Pancreas (tissue), 10 donors: ENCODE measurements at regions not wholly inside any gene's neighbourhood (a gene's known extent, or its start where the extent isn't known, plus 50 kb on each side); places are given as distances from the start of the nearest gene placed in this dataset.

Source experiments
- ATAC-seq, 4 donors: fragments of 200-7000 bp; cut with Tn5 transposase; one replicate each; pipeline versions ENCODE4 v1.8.0 to v1.9.1; 2020; ENCODE audit warnings: mild to moderate bottlenecking in 4 of 4, moderate library complexity in 4 of 4
- DNase-seq, 6 donors: peaks; one replicate each; pipeline ENCODE4 v3.0.0-alpha.2; 2020
- FAIRE-seq: peaks from 2 replicates; lab custom pipeline; 2012; peaks lifted over from hg19 to GRCh38; lab: Jason Lieb, UNC
- H3K27ac ChIP-seq, 4 donors: fragments of 200-600 bp; sonication (generic); 1 replicate in 3 of 4; 2 replicates in 1 of 4; pipeline versions ENCODE4 v1.5.0 to v1.8.0; 2020
- H3K27me3 ChIP-seq, 4 donors: fragments of 200-600 bp; one replicate each; pipeline ENCODE4 v1.8.0; 2021
- H3K36me3 ChIP-seq, 3 donors: fragments of 200-600 bp; sonication (generic) in 1 of 3; one replicate each; pipeline versions ENCODE4 v1.5.0 to v1.8.0; 2020 to 2021
- H3K4me1 ChIP-seq, 3 donors: fragments of 200-600 bp; one replicate each; pipeline ENCODE4 v1.8.0; 2021
- H3K4me3 ChIP-seq, 4 donors: fragments of 200-600 bp; sonication (generic) in 2 of 4; one replicate each; pipeline versions ENCODE4 v1.5.0 to v1.8.0; 2020 to 2021
- H3K9me3 ChIP-seq, 4 donors: fragments of 200-600 bp; one replicate each; pipeline ENCODE4 v1.8.0; 2021
- WGBS, 2 donors: extraction: QIAGEN DNeasy Blood & Tissue Kit; methylation state at CpG; one replicate each; pipeline ENCODE4 v1.1.7; 2013; 5-methylcytosine and 5-hydroxymethylcytosine counted together
- intact Hi-C, 3 donors: fragments of 100-400 bp; cut with DNase I; formaldehyde crosslinking; loops; one replicate each; pipeline versions ENCODE4 v1.11.1 to v1.14.2; 2022
- TF ChIP-seq, protein P1 (sequence below), 4 donors: fragments of 200-600 bp; sonication (generic) in 3 of 4; IDR thresholded peaks; one replicate each; pipeline versions ENCODE4 v1.5.0 to v1.8.0; 2021; ENCODE audit warnings: antibody characterized with exemption in 4 of 4
- donor health status: healthy with polysubstance abuse.
- donor health status: DM: no; HTN: no; CAD: no; lungs with moderate emphysema.
- donor health status: DM: no; HTN: no; CAD: no.
- donor health status: control.
- donor health status: control.
- donor health status: Bipolar disorder and iron deficiency.
- donor health status: DM: yes; HTN: yes; CAD: no.
- donor health status: DM: no; HTN: no; CAD: no.
- donor health status: DM: no; HTN: no; CAD: no.
- donor health status: DM: yes; HTN: yes; CAD: no.

DNA sequence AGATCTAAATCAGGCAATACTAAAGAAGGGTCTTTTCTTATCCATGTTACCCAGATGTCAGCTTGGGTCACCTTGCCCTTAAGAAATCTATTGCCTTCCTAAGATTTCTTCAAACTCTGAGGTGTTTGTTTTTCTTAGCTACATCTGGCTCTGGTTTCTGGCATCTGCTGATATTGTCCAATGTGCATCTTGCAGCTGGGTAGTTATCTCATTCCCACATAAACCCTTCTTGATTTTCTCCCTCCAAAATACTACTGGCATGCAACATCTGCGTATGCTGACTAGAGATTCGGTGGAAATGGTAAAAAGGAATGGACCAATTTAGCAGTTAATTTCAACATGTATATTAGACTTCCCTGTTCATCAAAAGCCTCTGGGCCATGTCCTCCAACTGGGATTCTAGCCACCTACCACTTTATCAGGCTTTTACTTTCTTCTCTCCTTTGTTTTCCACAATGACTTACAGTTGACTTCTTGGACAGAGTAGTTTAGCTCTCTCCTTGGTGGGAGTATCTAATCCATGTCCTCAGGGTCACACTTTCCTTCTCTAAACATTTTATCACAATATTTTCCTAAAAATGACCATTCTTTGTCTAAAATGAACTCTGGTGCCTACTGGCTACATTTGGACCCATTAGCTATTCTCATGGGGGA is 324.8 kb upstream of the FAR2 start:
- TF ChIP-seq, protein P1, sequence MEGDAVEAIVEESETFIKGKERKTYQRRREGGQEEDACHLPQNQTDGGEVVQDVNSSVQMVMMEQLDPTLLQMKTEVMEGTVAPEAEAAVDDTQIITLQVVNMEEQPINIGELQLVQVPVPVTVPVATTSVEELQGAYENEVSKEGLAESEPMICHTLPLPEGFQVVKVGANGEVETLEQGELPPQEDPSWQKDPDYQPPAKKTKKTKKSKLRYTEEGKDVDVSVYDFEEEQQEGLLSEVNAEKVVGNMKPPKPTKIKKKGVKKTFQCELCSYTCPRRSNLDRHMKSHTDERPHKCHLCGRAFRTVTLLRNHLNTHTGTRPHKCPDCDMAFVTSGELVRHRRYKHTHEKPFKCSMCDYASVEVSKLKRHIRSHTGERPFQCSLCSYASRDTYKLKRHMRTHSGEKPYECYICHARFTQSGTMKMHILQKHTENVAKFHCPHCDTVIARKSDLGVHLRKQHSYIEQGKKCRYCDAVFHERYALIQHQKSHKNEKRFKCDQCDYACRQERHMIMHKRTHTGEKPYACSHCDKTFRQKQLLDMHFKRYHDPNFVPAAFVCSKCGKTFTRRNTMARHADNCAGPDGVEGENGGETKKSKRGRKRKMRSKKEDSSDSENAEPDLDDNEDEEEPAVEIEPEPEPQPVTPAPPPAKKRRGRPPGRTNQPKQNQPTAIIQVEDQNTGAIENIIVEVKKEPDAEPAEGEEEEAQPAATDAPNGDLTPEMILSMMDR (IDR thresholded peaks at IDR 0.05), result no peak
- ATAC-seq, result no peak

DNA sequence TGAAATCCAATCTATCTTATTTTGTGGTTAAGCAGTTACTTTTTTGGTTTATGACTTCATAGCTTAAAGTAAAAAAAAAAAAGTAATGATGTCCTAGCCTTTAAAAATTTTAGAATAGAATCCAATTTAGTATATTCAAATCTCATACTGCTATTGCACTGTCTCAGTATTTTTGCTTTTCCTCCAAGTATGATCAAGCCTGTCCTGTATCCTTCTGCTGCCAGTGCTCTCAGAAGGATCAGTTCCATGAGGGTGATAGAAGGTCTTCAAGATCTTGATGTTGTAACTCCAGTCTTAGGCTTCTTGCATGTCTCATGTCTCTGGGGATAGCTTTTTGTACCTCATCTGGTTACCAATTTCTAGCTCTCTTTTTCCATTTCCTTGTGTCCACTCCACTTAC is 324.2 kb upstream of the FAR2 start:
- H3K4me3 ChIP-seq, result no peak overlapping the region
- no peak for DNase-seq
- no peak for ATAC-seq
- H3K27me3 ChIP-seq, result no peaks in the 10 kb centered on the region
- H3K27ac ChIP-seq, result no peak overlapping the region
- no peaks in the 10 kb centered on the region for H3K36me3 ChIP-seq
- H3K9me3 ChIP-seq, result no peaks in the 10 kb centered on the region
- H3K4me1 ChIP-seq, result no peaks in the 10 kb centered on the region
- TF ChIP-seq, protein P1 (IDR thresholded peaks at IDR 0.05), result no peak
- intact Hi-C loops, result no loop called here
- FAIRE-seq, result no peak

More for the DNA sequence above, 324.8 kb upstream of the FAR2 start:
- DNase-seq (no peak), FAIRE-seq (no peak)
- no peaks in the 10 kb centered on the region for H3K27me3 ChIP-seq
- intact Hi-C loops, result no loop called here
- no peak overlapping the region for H3K4me3 ChIP-seq
- H3K9me3 ChIP-seq, result no peaks in the 10 kb centered on the region
- no peaks in the 10 kb centered on the region for H3K4me1 ChIP-seq
- no peak overlapping the region for H3K27ac ChIP-seq
- H3K36me3 ChIP-seq, result no peaks in the 10 kb centered on the region
- WGBS, 2 donors, result 82 to 93% methylated on average over 2 of the region's 2 CpGs

DNA sequence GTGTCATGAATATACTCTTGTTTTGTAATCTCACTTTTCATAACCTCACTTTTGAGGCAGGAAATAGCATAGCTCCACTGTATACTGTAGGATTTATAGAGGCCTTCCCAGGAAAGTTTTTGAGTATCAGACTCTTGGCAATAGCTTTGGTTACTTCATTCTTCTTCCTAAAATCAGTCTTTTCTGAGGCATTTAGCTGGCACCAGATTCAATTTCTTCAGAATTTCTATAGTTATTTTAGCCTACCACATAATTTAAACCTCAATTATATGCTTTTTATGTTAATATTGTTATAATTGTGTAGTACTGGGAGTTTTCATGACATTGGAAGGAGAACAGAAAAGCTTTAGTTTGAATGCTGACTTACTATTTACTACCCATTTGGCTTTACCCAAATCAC is 322.3 kb upstream of the FAR2 start:
- Histone ChIP-seq H3K27me3 (no peaks in the 10 kb centered on the region), H3K27ac (no peak overlapping the region), H3K9me3 (no peaks in the 10 kb centered on the region), H3K4me3 (no peak overlapping the region), H3K4me1 (no peaks in the 10 kb centered on the region), H3K36me3 (no peaks in the 10 kb centered on the region)
- DNase-seq (no peak), ATAC-seq (no peak), FAIRE-seq (no peak)
- intact Hi-C loops, result no loop called here
- TF ChIP-seq, protein P1 (IDR thresholded peaks at IDR 0.05), result no peak

DNA sequence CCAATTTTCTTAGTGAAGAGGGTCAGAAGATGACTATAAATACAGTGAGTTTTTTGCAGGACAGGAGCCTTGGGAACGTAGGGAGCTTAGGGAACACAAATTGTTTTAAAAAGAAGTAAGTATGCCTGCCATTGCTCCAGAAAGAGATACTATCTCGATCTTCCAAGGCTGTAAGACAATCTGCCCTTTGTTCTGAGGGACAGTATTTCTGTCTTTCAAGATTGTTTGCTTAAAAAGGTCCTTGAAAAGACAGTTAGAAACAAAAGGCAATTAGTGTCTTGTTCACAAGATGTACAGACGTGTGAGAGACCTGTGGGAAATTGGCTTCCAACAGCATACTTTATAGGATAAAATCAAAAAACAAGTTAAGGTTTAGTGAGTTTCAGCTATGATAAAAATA is 321.2 kb upstream of the FAR2 start:
- no peak for FAIRE-seq
- intact Hi-C loops, result no loop called here
- 13% methylated on average over 3 of the region's 3 CpGs for WGBS, 2 donors

DNA sequence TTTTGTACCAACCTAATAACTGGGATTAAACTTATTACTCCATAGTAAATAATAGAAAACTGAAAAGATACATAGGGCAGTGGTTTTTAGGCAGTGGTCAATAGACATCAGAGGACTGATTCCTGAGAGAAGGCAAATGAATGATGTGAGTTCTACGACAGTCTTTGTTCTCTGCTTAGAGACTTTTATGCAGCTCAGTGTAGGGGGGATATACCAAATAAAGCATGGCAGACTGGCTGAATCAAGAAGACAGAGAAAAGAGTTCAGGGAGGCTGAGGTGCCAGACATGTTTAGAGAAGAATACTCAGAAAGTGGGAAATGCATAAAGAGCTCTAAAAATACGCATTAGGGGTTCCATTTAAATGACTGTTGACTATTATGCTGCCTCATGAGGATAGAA is 320.8 kb upstream of the FAR2 start:
- Histone ChIP-seq H3K4me1 (no peaks in the 10 kb centered on the region), H3K4me3 (no peak overlapping the region), H3K9me3 (no peaks in the 10 kb centered on the region), H3K27me3 (no peaks in the 10 kb centered on the region), H3K36me3 (no peaks in the 10 kb centered on the region), H3K27ac (no peak overlapping the region)
- TF ChIP-seq, protein P1 (IDR thresholded peaks at IDR 0.05), result no peak
- DNase-seq (no peak), FAIRE-seq (no peak), ATAC-seq (no peak)
- 79 to 89% methylated on average over 2 of the region's 2 CpGs for WGBS, 2 donors
- intact Hi-C loops, result no loop called here

More for the DNA sequence above, 321.2 kb upstream of the FAR2 start:
- Histone ChIP-seq H3K4me1 (no peaks in the 10 kb centered on the region), H3K36me3 (no peaks in the 10 kb centered on the region), H3K9me3 (no peaks in the 10 kb centered on the region), H3K4me3 (no peak overlapping the region), H3K27me3 (no peaks in the 10 kb centered on the region), H3K27ac (no peak overlapping the region)
- TF ChIP-seq, protein P1 (IDR thresholded peaks at IDR 0.05), result no peak
- DNase-seq (no peak), ATAC-seq (no peak)
